Vagina (tissue), 2 donors: ENCODE measurements at regions not wholly inside any gene's neighbourhood (a gene's known extent, or its start where the extent isn't known, plus 50 kb on each side); places are given as distances from the start of the nearest gene placed in this dataset.

ENCODE experiments used
- POLR2A ChIP-seq, 2 donors: fragments of 450-650 bp; IDR thresholded peaks; one replicate each; pipeline ENCODE4 v1.6.1; 2017; ENCODE audit warnings: antibody characterized with exemption in 2 of 2, mild to moderate bottlenecking in 2 of 2, moderate library complexity in 2 of 2
- TF ChIP-seq, protein P1 (sequence below), 3 experiments: fragments of 450-650 bp in 2 of 3; fragments of 200-600 bp in 1 of 3; sonication (generic) in 1 of 3; IDR thresholded peaks; one replicate each; pipeline ENCODE4 v1.5.1; 2017 to 2019; ENCODE audit warnings: antibody characterized with exemption in 3 of 3, mild to moderate bottlenecking in 2 of 3, moderate library complexity in 2 of 3

GRCh38 chr20:19930426-19930825 is 86.7 kb upstream of the NAA20 start:
- TF ChIP-seq, protein P1, sequence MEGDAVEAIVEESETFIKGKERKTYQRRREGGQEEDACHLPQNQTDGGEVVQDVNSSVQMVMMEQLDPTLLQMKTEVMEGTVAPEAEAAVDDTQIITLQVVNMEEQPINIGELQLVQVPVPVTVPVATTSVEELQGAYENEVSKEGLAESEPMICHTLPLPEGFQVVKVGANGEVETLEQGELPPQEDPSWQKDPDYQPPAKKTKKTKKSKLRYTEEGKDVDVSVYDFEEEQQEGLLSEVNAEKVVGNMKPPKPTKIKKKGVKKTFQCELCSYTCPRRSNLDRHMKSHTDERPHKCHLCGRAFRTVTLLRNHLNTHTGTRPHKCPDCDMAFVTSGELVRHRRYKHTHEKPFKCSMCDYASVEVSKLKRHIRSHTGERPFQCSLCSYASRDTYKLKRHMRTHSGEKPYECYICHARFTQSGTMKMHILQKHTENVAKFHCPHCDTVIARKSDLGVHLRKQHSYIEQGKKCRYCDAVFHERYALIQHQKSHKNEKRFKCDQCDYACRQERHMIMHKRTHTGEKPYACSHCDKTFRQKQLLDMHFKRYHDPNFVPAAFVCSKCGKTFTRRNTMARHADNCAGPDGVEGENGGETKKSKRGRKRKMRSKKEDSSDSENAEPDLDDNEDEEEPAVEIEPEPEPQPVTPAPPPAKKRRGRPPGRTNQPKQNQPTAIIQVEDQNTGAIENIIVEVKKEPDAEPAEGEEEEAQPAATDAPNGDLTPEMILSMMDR (IDR thresholded peaks at IDR 0.05): no peak
- no peak for TF ChIP-seq POLR2A (IDR thresholded peaks at IDR 0.05)
